Neural progenitor cell (in vitro differentiated cells): ENCODE measurements at regions not wholly inside any gene's neighbourhood (a gene's known extent, or its start where the extent isn't known, plus 50 kb on each side); places are given as distances from the start of the nearest gene placed in this dataset.

Source experiments
- CTCF ChIP-seq: fragments of 200-600 bp; sonication (generic); IDR thresholded peaks from 2 replicates; pipeline ENCODE4 v1.5.1; 2017; ENCODE audit warnings: antibody characterized with exemption, mild to moderate bottlenecking
- EZH2 ChIP-seq: fragments of 200-600 bp; sonication (generic); IDR thresholded peaks from 2 replicates; pipeline ENCODE4 v1.6.1; 2017; ENCODE audit warnings: antibody characterized with exemption, mild to moderate bottlenecking, moderate library complexity

- TF ChIP-seq CTCF (no peak), EZH2 (no peak)
Observed at GRCh38 chr13:54173996-54174395, 1145.4 kb downstream of the OLFM4 start.
